GM18873 (cell line): ENCODE measurements at regions not wholly inside any gene's neighbourhood (a gene's known extent, or its start where the extent isn't known, plus 50 kb on each side); places are given as distances from the start of the nearest gene placed in this dataset.
"Not testable (repeated sequence)": the region's sequence is repeated elsewhere in the genome, so short reads cannot be mapped to it uniquely, and the experiment has no call there.

Source experiments
- ATAC-seq: cut with Tn5 transposase; IDR thresholded peaks from one replicate; pipeline ENCODE4 v1.9.1; 2021; ENCODE audit warnings: mild to moderate bottlenecking, moderate library complexity, moderate number of reproducible peaks; ENCODE audit not compliant: unreplicated experiment, low FRiP score

GRCh38 chr12:76653342-76653741 is 93.8 kb upstream of the OSBPL8 start:
- ATAC-seq, result no peak

DNA sequence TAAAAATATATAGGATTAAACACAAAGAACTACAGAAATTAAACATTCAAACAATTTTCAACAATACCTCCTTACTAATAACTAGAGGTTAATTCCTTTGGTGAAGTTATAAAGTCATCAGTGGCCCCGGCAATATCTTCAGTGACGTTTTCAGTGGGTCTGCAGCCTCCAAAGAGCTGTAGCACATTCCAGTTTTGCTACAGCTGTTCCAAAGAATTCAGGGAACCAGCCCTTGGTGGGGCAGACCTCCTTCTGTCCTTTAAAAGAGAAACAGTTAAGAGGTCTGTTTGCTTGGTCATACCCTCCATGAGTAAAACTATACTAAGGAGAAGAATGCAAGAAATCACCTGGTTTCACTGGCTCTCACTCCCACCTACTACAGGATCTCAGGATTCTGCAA is 99.2 kb upstream of the ZDHHC17 start:
- ATAC-seq, result no peak

GRCh38 chr12:76666290-76666835 is 97.6 kb upstream of the ZDHHC17 start:
- no peak for ATAC-seq

DNA sequence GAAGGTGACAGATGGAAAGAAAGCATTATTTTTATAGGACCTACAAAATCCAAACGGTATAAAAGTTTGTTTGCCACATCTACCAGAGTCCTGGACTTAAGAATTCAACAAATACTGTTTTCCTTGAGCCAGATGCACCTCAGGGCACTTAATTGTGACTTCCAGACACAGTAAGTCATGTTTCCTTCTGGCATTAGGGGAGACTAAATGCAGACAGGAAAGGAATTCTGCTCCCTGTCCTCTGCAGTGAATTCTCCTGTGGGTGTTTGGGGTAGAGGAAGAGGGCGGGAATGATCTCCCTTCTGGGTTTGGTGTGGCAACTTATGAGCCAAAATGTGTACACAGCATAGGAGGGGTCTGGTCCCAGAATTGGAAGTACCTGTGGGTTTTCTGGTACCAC is 93.9 kb upstream of the ZDHHC17 start:
- no peak for ATAC-seq

- ATAC-seq, result no peak
Observed at GRCh38 chr12:76670776-76671175, 93.1 kb upstream of the ZDHHC17 start.

DNA sequence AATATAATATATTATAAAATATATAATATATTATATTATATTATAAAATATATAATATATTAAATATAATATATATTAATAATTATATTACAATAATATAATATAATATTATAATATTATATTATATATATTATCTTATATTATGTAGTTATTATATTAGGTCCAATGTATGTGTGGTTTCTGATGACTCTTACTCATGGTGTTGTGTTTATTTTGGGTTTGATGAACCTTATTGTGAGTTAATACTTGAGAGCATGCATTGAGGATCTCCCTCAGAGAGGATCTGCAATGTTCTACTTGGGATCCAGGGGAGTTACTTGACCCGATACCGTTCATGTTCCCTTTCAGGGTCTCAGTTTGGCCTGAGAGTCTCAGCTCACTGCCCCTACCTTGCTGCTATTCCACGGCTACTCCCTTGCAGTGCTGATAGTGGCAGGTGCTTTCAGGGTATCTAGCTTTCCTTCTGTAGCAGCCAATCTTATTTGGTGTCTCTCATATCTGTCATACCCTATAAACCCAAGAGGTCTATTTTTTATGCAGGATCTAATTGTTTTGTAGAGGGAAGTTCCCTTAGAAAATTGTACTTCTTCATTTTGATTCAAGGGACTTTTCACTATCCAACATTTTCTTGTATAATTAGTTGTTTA is 89.1 kb upstream of the ZDHHC17 start:
- no peak for ATAC-seq

GRCh38 chr12:76676261-76676660 is 87.7 kb upstream of the ZDHHC17 start:
- ATAC-seq, result not testable (repeated sequence)

DNA sequence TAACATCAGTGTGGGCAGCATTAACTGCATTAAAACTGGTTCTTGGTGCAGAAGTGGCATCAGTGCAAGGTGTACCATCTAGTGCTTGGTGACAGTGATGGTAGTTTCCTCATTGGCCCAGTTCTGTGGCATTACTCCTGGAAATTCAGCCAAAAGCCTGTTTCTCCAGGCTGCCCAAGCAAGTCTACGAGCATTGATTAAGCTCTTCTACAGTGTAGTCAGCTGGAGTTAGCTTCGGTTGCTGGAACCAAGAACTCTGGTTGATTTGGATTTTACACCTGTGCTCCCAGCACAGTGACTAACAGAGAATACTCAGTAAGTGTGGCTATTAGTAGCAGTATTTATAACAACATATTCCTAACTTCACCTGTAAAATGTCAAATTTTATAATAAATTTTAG is 84.9 kb upstream of the ZDHHC17 start:
- ATAC-seq, result no peak

DNA sequence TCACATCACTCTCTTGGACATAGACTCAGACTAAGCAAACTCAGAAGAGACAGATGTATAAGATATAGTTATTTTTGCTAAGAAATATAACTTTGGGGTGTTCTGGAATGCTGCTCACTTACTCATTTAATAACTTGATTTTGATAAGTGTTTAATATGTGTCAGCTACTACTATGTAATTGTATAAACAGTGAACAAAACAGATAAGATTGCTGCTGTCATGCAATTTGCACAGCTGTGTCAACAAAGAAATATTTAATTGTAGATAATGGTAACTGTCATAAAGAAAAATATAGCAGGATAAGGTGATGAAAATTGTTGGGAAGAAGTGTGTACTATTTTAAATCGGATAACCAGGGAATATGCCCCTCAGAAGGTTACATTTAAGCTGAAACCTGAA is 84.1 kb upstream of the ZDHHC17 start:
- no peak for ATAC-seq

DNA sequence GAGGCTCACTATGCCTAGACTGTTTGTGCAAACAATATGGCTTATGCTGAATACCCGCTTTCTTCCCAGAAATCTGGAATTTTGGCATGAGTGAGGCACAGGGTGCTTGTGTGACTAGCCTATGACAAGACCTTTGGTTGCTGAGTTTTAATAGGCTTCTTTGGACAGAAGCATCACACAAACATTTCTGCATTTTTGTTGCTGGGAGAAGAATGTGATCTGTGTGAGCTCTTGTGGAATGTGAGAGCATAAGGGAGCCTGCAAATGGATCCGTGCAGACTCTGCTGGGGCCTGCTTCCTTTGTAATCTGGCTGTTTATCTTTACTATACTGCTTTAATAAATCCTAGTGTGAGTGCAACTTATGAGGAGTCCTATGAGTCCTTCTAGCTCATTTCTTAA is 83.0 kb upstream of the ZDHHC17 start:
- no peak for ATAC-seq

DNA sequence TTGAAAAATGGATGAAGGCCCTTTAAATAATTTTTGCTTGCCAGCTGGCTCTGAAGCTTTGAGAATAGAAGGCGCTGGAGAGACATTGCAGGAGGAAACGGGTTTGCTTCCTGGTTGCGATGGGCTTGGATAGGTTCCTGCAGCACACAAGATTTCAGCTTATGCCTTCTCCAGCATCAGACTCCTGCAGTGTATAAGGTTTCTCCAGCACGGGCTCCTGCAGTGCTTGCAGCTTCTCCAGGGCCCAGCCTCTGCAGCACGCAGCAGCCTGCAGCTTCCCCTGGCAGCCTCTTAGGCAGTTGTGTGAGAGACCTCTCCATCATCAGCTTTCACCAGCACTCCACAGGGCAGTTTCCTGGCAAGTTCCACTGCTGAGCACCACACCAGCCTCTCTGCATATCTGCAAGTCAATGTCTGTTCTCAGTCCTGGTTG is 78.7 kb upstream of the ZDHHC17 start:
- no peak for ATAC-seq

GRCh38 chr12:76687981-76688380 is 75.9 kb upstream of the ZDHHC17 start:
- ATAC-seq, result no peak

DNA sequence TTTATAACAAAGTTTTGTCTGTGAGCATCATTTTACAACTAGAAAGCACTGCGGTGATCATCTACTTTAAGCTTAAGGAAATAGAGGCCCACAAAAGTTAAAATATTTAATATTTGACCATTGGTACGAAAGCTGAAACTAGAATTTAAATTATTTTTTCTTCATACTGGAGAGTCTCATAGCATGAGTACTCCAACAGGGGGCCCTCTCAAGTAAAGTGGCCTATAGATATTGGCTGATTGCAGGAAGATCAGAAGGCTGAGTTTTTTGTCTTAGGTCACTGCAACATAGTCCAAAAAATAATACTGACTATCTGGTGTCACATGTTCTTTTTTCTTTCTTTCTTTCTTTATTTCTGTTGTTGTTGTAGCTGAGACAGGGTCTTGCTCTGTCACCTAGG is 75.3 kb upstream of the ZDHHC17 start:
- ATAC-seq, result no peak

GRCh38 chr12:76690921-76691700 is 72.8 kb upstream of the ZDHHC17 start:
- no peak for ATAC-seq

DNA sequence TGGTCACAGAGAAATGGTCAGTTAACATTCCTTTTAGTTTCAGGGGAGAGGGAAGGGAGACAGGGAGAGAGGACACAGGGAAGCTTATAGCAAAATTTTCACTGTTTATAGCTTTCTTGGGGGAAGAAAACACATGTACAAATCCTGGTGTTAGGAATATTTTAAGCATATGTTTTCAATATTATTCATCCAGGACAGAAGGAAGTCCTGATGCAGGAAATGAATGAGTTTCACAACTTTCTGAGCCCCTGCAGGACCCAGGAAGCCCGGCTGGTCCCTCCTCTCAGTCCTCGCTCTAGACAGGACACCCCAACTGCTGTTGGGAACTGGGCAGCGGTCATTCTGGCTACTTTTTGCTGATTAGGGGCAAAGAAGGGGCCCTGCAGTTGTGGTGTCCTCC is 71.1 kb upstream of the ZDHHC17 start:
- ATAC-seq, result no peak

DNA sequence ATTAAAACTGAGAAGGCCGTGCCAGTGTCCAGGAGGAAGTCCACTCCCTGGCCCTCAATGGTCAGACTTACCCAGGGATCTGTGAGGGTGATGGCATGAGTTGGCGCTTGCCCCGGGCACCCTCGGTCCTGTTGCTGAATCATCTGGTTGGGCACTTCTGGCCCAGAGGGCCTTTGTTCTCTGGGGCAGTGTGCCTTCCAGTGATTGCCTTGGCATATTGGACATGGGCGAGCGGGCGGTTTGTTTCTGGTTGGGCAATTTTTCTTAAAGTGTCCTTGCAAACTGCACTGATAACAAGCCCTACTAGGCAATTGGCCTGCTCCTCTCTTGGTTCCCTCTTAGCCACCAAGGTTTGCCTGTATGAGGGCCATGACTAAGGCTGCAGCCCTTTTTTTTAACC is 69.5 kb upstream of the ZDHHC17 start:
- no peak for ATAC-seq

GRCh38 chr12:76696186-76696585 is 67.7 kb upstream of the ZDHHC17 start:
- no peak for ATAC-seq

DNA sequence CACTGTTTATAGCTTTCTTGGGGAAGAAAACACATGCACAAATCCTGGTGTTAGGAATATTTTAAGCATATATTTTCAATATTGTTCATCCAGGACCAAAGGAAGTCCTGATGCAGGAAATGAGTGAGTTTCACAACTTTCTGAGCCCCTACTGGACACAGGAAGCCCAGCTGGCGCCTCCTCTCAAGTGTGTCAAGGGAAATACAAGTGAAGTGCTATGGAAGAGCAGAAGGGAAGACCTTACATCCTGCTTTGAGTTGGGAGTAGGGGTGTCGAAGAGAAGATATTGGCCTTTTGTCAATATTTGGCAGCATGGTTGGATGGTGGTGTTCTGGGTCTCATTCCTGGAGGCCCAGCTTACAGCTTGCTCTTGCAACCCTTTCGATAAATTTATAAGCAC is 66.1 kb upstream of the ZDHHC17 start:
- no peak for ATAC-seq

DNA sequence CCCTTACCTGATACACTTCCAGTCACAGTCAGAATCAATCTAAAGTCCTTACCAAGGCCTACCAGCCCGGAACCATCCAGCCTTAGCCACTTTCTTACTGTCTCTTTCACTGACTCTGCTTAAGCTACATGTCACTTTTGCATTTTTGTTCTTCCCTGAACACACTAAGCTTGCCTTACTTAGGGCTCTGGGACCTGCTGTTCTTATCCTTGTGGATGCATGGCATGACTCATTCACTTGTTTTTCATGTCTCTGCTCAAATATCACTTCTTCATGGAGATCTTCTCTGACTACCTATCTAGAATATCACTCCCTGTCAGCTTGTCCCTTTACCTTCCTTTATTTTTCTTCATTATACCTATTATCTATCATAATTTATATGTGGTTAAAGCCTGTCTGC is 65.6 kb upstream of the ZDHHC17 start:
- no peak for ATAC-seq

GRCh38 chr12:76698966-76699365 is 64.9 kb upstream of the ZDHHC17 start:
- ATAC-seq, result no peak

GRCh38 chr12:76701690-76702089 is 62.2 kb upstream of the ZDHHC17 start:
- no peak for ATAC-seq

- ATAC-seq, result no peak
Observed at GRCh38 chr12:76702946-76703345, 61.0 kb upstream of the ZDHHC17 start.
